ENCODE measurements at regions not wholly inside any gene's neighbourhood (a gene's known extent, or its start where the extent isn't known, plus 50 kb on each side); places are given as distances from the start of the nearest gene placed in this dataset.

- in situ Hi-C loops (cut with HindIII; ENCODE audit: low sequenced_read_pairs), result no loop called here
Measured at GRCh38 chr1:181359012-181359411, 124.3 kb upstream of the CACNA1E start.

- in situ Hi-C loops (cut with HindIII; ENCODE audit: low sequenced_read_pairs), result no loop called here
Measured at GRCh38 chr1:181364801-181365200, 118.5 kb upstream of the CACNA1E start.

GRCh38 chr1:181366910-181367309, 116.4 kb upstream of the CACNA1E start:
- in situ Hi-C loops (cut with HindIII; ENCODE audit: low sequenced_read_pairs), result no loop called here

- in situ Hi-C loops (cut with HindIII; ENCODE audit: low sequenced_read_pairs), result no loop called here
Measured at GRCh38 chr1:181369416-181369815, 113.9 kb upstream of the CACNA1E start.

- in situ Hi-C loops (cut with HindIII; ENCODE audit: low sequenced_read_pairs), result loop anchor here (25.0 kb wide), 1 partner anchor 171 kb away; no protein-coding TSS in a partner anchor
Measured at GRCh38 chr1:181383695-181384094, 99.6 kb upstream of the CACNA1E start.

GRCh38 chr1:181386340-181386739, 97.0 kb upstream of the CACNA1E start:
- in situ Hi-C loops (cut with HindIII; ENCODE audit: low sequenced_read_pairs), result loop anchor here (25.0 kb wide), 1 partner anchor 174 kb away; no protein-coding TSS in a partner anchor

GRCh38 chr1:181386951-181387350, 96.4 kb upstream of the CACNA1E start:
- in situ Hi-C loops (cut with HindIII; ENCODE audit: low sequenced_read_pairs), result loop anchor here (25.0 kb wide), 1 partner anchor 175 kb away; no protein-coding TSS in a partner anchor

GRCh38 chr1:181387702-181388101, 95.6 kb upstream of the CACNA1E start:
- in situ Hi-C loops (cut with HindIII; ENCODE audit: low sequenced_read_pairs), result loop anchor here (25.0 kb wide), 1 partner anchor 175 kb away; no protein-coding TSS in a partner anchor

- in situ Hi-C loops (cut with HindIII; ENCODE audit: low sequenced_read_pairs), result loop anchor here (25.0 kb wide), 1 partner anchor 178 kb away; no protein-coding TSS in a partner anchor
Measured at GRCh38 chr1:181390410-181391077, 92.8 kb upstream of the CACNA1E start.

- in situ Hi-C loops (cut with HindIII; ENCODE audit: low sequenced_read_pairs), result loop anchor here (25.0 kb wide), 1 partner anchor 179 kb away; no protein-coding TSS in a partner anchor
Measured at GRCh38 chr1:181391301-181391900, 91.9 kb upstream of the CACNA1E start.

- in situ Hi-C loops (cut with HindIII; ENCODE audit: low sequenced_read_pairs), result loop anchor here (25.0 kb wide), 1 partner anchor 180 kb away; no protein-coding TSS in a partner anchor
Measured at GRCh38 chr1:181392133-181392532, 91.2 kb upstream of the CACNA1E start.

- in situ Hi-C loops (cut with HindIII; ENCODE audit: low sequenced_read_pairs), result loop anchor here (25.0 kb wide), 1 partner anchor 180 kb away; no protein-coding TSS in a partner anchor
Measured at GRCh38 chr1:181392613-181393220, 90.6 kb upstream of the CACNA1E start.

- in situ Hi-C loops (cut with HindIII; ENCODE audit: low sequenced_read_pairs), result loop anchor here (25.0 kb wide), 1 partner anchor 182 kb away; no protein-coding TSS in a partner anchor
Measured at GRCh38 chr1:181394766-181395165, 88.6 kb upstream of the CACNA1E start.

- in situ Hi-C loops (cut with HindIII; ENCODE audit: low sequenced_read_pairs), result loop anchor here (25.0 kb wide), 1 partner anchor 184 kb away; no protein-coding TSS in a partner anchor
Measured at GRCh38 chr1:181396171-181396670, 87.1 kb upstream of the CACNA1E start.

GRCh38 chr1:181396811-181397210, 86.5 kb upstream of the CACNA1E start:
- in situ Hi-C loops (cut with HindIII; ENCODE audit: low sequenced_read_pairs), result loop anchor here (25.0 kb wide), 1 partner anchor 185 kb away; no protein-coding TSS in a partner anchor

- in situ Hi-C loops (cut with HindIII; ENCODE audit: low sequenced_read_pairs), result loop anchor here (25.0 kb wide), 1 partner anchor 186 kb away; no protein-coding TSS in a partner anchor
Measured at GRCh38 chr1:181397845-181398244, 85.5 kb upstream of the CACNA1E start.

- in situ Hi-C loops (cut with HindIII; ENCODE audit: low sequenced_read_pairs), result loop anchor here (25.0 kb wide), 1 partner anchor 186 kb away; no protein-coding TSS in a partner anchor
Measured at GRCh38 chr1:181398544-181398943, 84.8 kb upstream of the CACNA1E start.

- in situ Hi-C loops (cut with HindIII; ENCODE audit: low sequenced_read_pairs), result no loop called here
Measured at GRCh38 chr1:181405584-181405983, 77.7 kb upstream of the CACNA1E start.

GRCh38 chr1:181406989-181407388, 76.3 kb upstream of the CACNA1E start:
- in situ Hi-C loops (cut with HindIII; ENCODE audit: low sequenced_read_pairs), result no loop called here

- in situ Hi-C loops (cut with HindIII; ENCODE audit: low sequenced_read_pairs), result no loop called here
Measured at GRCh38 chr1:181409981-181410380, 73.3 kb upstream of the CACNA1E start.

GRCh38 chr1:181412746-181413145, 70.6 kb upstream of the CACNA1E start:
- in situ Hi-C loops (cut with HindIII; ENCODE audit: low sequenced_read_pairs), result no loop called here
